ENCODE measurements at regions not wholly inside any gene's neighbourhood (a gene's known extent, or its start where the extent isn't known, plus 50 kb on each side); places are given as distances from the start of the nearest gene placed in this dataset.

GRCh38 chr5:174503461-174504265 lies 220.7 kb upstream of the MSX2 start:
- no peak for TF ChIP-seq EZH2phosphoT487 (IDR thresholded peaks at IDR 0.05; ENCODE audit: low read depth, severe bottlenecking, unreplicated experiment)
- TF ChIP-seq EZH2 (IDR thresholded peaks at IDR 0.05; ENCODE audit: borderline replicate concordance) = no peak
- TF ChIP-seq CTCF (IDR thresholded peaks at IDR 0.05; ENCODE audit: poor library complexity) = no peak
